BE2C (cell line): ENCODE measurements at regions not wholly inside any gene's neighbourhood (a gene's known extent, or its start where the extent isn't known, plus 50 kb on each side); places are given as distances from the start of the nearest gene placed in this dataset.
A peak's percentile ranks its signal among the peaks of the same experiment; 100 is the strongest.

Experiments used
- DNase-seq: peaks from one replicate; pipeline ENCODE4 v3.0.0-alpha.2; 2020
- H3K27me3 ChIP-seq: fragments of 250-450 bp; sonication (Bioruptor Pico); 2 replicates; pipeline ENCODE4 v1.5.1; 2020; ENCODE audit warnings: mild to moderate bottlenecking
- H3K36me3 ChIP-seq: fragments of 250-450 bp; sonication (Bioruptor Pico); 2 replicates; pipeline ENCODE4 v1.5.1; 2020; ENCODE audit warnings: mild to moderate bottlenecking
- H3K4me1 ChIP-seq: fragments of 250-450 bp; sonication (Bioruptor Pico); 2 replicates; pipeline ENCODE4 v1.5.1; 2020
- H3K4me3 ChIP-seq: 2 replicates; pipeline ENCODE4 v1.5.1; 2011; ENCODE audit warnings: low read depth, low read length
- H3K9me3 ChIP-seq: fragments of 250-450 bp; sonication (Bioruptor Pico); 2 replicates; pipeline ENCODE4 v1.5.1; 2020
- TF ChIP-seq, protein P1 (sequence below): IDR thresholded peaks from 2 replicates; pipeline ENCODE4 v1.5.1; 2012; ENCODE audit warnings: mild to moderate bottlenecking, low read depth, low read length

GRCh38 chr2:13046557-13047165, 329.9 kb downstream of the TRIB2 start:
- no peak for DNase-seq
- H3K4me3 ChIP-seq, result no peak overlapping the region
- H3K4me1 ChIP-seq, result no peaks in the 10 kb centered on the region
- H3K9me3 ChIP-seq, result no peaks in the 10 kb centered on the region
- no peaks in the 10 kb centered on the region for H3K36me3 ChIP-seq
- H3K27me3 ChIP-seq, result no peaks in the 10 kb centered on the region
- TF ChIP-seq, protein P1, sequence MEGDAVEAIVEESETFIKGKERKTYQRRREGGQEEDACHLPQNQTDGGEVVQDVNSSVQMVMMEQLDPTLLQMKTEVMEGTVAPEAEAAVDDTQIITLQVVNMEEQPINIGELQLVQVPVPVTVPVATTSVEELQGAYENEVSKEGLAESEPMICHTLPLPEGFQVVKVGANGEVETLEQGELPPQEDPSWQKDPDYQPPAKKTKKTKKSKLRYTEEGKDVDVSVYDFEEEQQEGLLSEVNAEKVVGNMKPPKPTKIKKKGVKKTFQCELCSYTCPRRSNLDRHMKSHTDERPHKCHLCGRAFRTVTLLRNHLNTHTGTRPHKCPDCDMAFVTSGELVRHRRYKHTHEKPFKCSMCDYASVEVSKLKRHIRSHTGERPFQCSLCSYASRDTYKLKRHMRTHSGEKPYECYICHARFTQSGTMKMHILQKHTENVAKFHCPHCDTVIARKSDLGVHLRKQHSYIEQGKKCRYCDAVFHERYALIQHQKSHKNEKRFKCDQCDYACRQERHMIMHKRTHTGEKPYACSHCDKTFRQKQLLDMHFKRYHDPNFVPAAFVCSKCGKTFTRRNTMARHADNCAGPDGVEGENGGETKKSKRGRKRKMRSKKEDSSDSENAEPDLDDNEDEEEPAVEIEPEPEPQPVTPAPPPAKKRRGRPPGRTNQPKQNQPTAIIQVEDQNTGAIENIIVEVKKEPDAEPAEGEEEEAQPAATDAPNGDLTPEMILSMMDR, result peak; percentile 40; the same call in 1 of the 2 replicates

DNA sequence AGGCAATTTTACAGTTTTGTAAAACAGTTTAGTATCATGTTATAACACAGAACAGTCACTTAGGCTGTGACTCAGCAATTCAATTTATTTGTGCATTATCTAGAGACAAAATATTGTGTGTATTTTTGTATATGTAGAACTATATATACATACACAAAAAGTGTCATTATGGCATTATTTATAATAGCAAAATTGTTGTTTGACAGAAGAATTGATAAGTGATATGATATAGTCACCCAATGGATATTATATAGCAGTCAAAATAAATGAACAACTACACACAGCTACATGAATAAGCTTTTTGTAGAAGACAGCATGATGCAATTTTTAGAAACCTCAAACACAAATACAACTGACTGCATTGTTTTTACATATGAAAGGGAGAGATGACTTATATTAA, 334.0 kb downstream of the TRIB2 start:
- no peaks in the 10 kb centered on the region for H3K36me3 ChIP-seq
- H3K4me1 ChIP-seq, result no peaks in the 10 kb centered on the region
- no peaks in the 10 kb centered on the region for H3K9me3 ChIP-seq
- no peak overlapping the region for H3K4me3 ChIP-seq
- TF ChIP-seq, protein P1, result no peak
- H3K27me3 ChIP-seq, result no peaks in the 10 kb centered on the region
- DNase-seq, result no peak

DNA sequence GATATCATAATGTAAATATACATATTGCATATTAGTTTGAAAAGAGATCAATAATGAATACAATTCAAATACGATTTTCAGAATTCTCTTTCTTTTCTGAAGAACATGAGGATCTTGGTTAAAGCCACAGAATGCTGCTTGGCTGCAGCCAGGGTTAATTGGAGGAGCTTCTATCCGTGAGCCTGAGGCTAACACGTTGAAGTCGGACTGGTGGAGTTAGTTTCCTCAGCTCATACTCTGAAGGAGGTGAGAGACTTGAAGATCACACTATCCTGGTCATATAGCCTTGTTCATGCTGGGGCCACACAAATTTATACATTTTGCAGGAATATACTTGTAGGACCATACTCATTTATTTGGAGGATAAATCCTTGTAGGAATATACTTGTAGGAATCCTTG, 335.8 kb downstream of the TRIB2 start:
- 0 out of 2 replicates have a peak, but pooled peaks cover 4% of the 10 kb centered on the region for H3K4me1 ChIP-seq
- DNase-seq, result no peak
- H3K27me3 ChIP-seq, result no peaks in the 10 kb centered on the region
- no peaks in the 10 kb centered on the region for H3K36me3 ChIP-seq
- no peaks in the 10 kb centered on the region for H3K9me3 ChIP-seq
- TF ChIP-seq, protein P1, result no peak
- no peak overlapping the region for H3K4me3 ChIP-seq

GRCh38 chr2:13056259-13056843, 339.6 kb downstream of the TRIB2 start:
- Histone ChIP-seq H3K4me3 (no peak overlapping the region), H3K27me3 (no peaks in the 10 kb centered on the region), H3K9me3 (no peaks in the 10 kb centered on the region), H3K4me1 (peaks cover 7% of the 10 kb centered on the region; the same call in 1 of the 2 replicates), H3K36me3 (no peaks in the 10 kb centered on the region)
- DNase-seq, result peak; percentile 11
- TF ChIP-seq, protein P1, result peak; percentile 72

DNA sequence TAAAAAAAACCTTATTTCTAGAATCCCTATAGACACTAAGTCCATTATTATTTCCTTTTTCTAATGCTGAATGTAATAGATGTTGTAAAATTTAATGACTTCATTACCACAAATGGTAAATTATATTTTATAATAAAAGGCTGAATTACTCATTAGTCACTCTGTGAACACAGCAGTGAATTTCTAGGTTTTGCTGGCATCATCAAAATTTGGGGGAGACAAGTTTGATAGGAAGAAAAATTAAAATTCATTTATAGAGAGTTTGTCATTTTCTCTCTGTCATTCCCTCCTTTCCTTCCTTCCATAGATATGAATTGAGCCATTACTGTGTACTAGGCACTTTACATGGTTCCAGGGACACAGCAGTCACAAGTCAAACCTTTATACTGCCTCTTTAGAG, 340.9 kb downstream of the TRIB2 start:
- Histone ChIP-seq H3K36me3 (no peaks in the 10 kb centered on the region), H3K4me1 (peaks cover 7% of the 10 kb centered on the region; the same call in 1 of the 2 replicates), H3K4me3 (no peak overlapping the region), H3K9me3 (no peaks in the 10 kb centered on the region), H3K27me3 (no peaks in the 10 kb centered on the region)
- DNase-seq, result no peak
- TF ChIP-seq, protein P1, result no peak

DNA sequence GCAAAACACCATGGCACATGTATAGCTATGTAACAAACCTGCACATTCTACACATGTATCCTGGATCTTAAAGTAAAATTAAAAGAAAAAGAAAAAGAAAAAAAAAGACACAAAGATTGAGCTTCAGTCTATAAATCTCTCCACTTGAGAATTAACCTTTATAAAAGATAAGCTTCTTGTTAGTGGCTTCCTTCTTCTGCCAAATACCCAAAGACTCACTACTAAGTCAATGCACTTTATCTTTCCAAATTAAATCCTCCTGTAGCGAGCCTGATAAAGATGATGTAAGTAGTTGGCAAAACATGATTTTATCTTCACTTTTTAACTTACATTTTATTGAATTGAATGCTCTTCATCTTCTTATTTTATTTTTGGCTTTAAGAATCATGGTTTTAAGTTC, 349.9 kb downstream of the TRIB2 start:
- no peaks in the 10 kb centered on the region for H3K36me3 ChIP-seq
- TF ChIP-seq, protein P1, result no peak
- no peak for DNase-seq
- no peaks in the 10 kb centered on the region for H3K27me3 ChIP-seq
- H3K9me3 ChIP-seq, result no peaks in the 10 kb centered on the region
- no peak overlapping the region for H3K4me3 ChIP-seq
- H3K4me1 ChIP-seq, result peaks cover 7% of the 10 kb centered on the region
